ENCODE measurements at regions not wholly inside any gene's neighbourhood (a gene's known extent, or its start where the extent isn't known, plus 50 kb on each side); places are given as distances from the start of the nearest gene placed in this dataset.

DNA sequence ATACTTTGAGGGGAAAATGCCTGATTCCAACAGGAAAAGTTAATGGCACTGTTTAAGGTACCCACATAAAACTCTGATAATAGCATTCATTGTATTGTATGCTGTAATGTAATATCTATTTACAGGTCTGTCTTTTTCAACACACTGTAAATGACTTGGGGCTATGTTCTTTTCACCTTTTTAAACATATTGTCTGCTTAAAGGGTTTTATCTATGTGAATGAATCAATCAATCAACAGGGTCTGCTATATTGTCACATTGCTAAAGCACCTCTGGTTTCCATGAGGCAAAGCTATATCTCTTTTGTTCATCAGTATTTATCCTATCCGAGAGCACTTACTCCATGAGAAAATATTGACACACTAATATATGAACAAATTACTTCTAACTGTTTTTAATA is 288.0 kb downstream of the SLC6A15 start:
- no peak for TF ChIP-seq POLR2AphosphoS5 (IDR thresholded peaks at IDR 0.05; ENCODE audit: low read depth, low read length)
- TF ChIP-seq POLR2A (IDR thresholded peaks at IDR 0.05; ENCODE audit: low read depth, low read length): no peak
